Fibroblast of lung (primary cell): ENCODE measurements at regions not wholly inside any gene's neighbourhood (a gene's known extent, or its start where the extent isn't known, plus 50 kb on each side); places are given as distances from the start of the nearest gene placed in this dataset.

ENCODE experiments used
- DNase-seq, 2 donors: peaks; one replicate each; pipeline versions ENCODE4 v3.0.0 to v3.0.0-alpha.2; 2010; ENCODE audit warnings: low read depth in 2 of 2
- H2AFZ ChIP-seq: 2 replicates; pipeline ENCODE4 v1.5.1; 2012; ENCODE audit warnings: low read length, control low read depth, inconsistent platforms
- H3K27ac ChIP-seq: 2 replicates; pipeline ENCODE4 v1.5.1; 2011; ENCODE audit warnings: low read length, control low read depth; ENCODE audit not compliant: insufficient read depth
- H3K27me3 ChIP-seq: 2 replicates; pipeline ENCODE4 v1.5.1; 2011; ENCODE audit warnings: mild to moderate bottlenecking, low read length; ENCODE audit not compliant: control insufficient read depth, insufficient read depth
- H3K36me3 ChIP-seq: 2 replicates; pipeline ENCODE4 v1.5.1; 2011; ENCODE audit warnings: low read length; ENCODE audit not compliant: control insufficient read depth, insufficient read depth
- H3K4me1 ChIP-seq: 2 replicates; pipeline ENCODE4 v1.5.1; 2011; ENCODE audit warnings: low read length; ENCODE audit not compliant: control insufficient read depth, insufficient read depth; ENCODE audit errors: extremely low read depth
- H3K4me2 ChIP-seq: 2 replicates; pipeline ENCODE4 v1.5.1; 2011; ENCODE audit warnings: low read length, control low read depth; ENCODE audit not compliant: insufficient read depth; ENCODE audit errors: extremely low read depth
- H3K4me3 ChIP-seq, 4 experiments: fragments of 200-600 bp in 1 of 4; sonication (generic) in 1 of 4; replicated peaks in 1 of 4; 2 replicates each; pipeline ENCODE4 v1.5.1; 2011 to 2016; ENCODE audit warnings: low read length in 4 of 4, low read depth in 3 of 4, mild to moderate bottlenecking in 3 of 4, control low read depth in 2 of 4, inconsistent platforms in 1 of 4, mixed read lengths in 1 of 4; ENCODE audit not compliant: insufficient read depth in 1 of 4; ENCODE audit errors: control extremely low read depth in 1 of 4
- H3K79me2 ChIP-seq: 2 replicates; pipeline ENCODE4 v1.5.1; 2012; ENCODE audit warnings: mild to moderate bottlenecking, low read length, inconsistent platforms; ENCODE audit not compliant: control insufficient read depth, insufficient read depth
- H3K9ac ChIP-seq: 2 replicates; pipeline ENCODE4 v1.5.1; 2011; ENCODE audit warnings: mild to moderate bottlenecking, low read length, control low read depth; ENCODE audit not compliant: insufficient read depth
- H3K9me3 ChIP-seq: 2 replicates; pipeline ENCODE4 v1.5.1; 2012; ENCODE audit warnings: low read depth, low read length; ENCODE audit not compliant: control insufficient read depth, insufficient read depth
- H4K20me1 ChIP-seq: 2 replicates; pipeline ENCODE4 v1.5.1; 2011; ENCODE audit warnings: low read length; ENCODE audit not compliant: control insufficient read depth, insufficient read depth; ENCODE audit errors: extremely low read depth
- EZH2 ChIP-seq: IDR thresholded peaks from 2 replicates; pipeline ENCODE4 v1.5.1; 2012; ENCODE audit warnings: low read length, control low read depth, mild to moderate bottlenecking; ENCODE audit errors: missing control alignments
- TF ChIP-seq, protein P1 (sequence below), 2 donors: IDR thresholded peaks in 1 of 2; conservative IDR thresholded peaks in 1 of 2; 1 replicate in 1 of 2; 2 replicates in 1 of 2; pipeline ENCODE4 v1.5.1; 2011 to 2012; ENCODE audit warnings: low read length in 2 of 2, control low read depth in 1 of 2, inconsistent platforms in 1 of 2, low read depth in 1 of 2, mild to moderate bottlenecking in 1 of 2

DNA sequence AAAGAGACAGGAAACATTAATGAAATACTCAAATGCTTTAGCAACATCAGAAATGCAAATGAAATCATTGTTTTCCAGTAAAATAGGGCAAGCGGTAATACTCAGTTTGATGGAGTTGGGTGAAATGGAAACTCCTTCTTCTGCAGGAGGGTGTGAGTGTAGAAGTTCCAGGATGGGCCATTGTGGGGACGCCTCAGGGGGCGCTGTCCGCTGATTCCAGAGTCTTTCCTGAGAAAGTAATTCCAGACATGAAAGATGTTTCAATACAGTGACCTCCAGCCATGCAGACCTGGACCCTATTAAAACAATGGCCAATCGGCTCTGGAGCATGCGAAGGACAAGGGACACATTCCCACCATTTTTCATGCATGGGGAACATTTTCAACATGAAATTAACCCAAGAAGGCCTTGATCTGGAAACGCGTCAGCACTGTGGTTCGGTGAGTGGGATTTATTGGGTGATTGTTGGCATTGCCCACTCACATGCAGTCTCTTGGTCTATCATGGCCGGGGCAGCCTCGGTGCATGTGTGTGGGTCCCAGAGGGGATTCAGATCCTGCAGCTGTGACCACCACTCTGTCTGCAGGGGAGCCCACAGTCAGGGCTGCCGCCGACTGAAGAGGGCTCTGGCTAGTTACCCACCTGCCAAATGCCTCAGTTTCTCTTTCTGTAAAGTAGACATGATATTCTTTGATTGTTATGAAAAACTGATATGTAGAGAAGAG is 132.6 kb upstream of the IRX4 start:
- no peak overlapping the region for H2AFZ ChIP-seq
- no peak overlapping the region for H3K4me3 ChIP-seq
- no peak overlapping the region for H3K4me2 ChIP-seq
- H3K4me1 ChIP-seq = no peaks in the 10 kb centered on the region
- H3K27ac ChIP-seq = no peak overlapping the region
- no peaks in the 10 kb centered on the region for H3K36me3 ChIP-seq
- no peak for DNase-seq
- no peaks in the 10 kb centered on the region for H3K9me3 ChIP-seq
- no peaks in the 10 kb centered on the region for H3K79me2 ChIP-seq
- H3K27me3 ChIP-seq = no peaks in the 10 kb centered on the region
- no peak overlapping the region for H3K9ac ChIP-seq
- no peak for TF ChIP-seq EZH2
- TF ChIP-seq, protein P1, sequence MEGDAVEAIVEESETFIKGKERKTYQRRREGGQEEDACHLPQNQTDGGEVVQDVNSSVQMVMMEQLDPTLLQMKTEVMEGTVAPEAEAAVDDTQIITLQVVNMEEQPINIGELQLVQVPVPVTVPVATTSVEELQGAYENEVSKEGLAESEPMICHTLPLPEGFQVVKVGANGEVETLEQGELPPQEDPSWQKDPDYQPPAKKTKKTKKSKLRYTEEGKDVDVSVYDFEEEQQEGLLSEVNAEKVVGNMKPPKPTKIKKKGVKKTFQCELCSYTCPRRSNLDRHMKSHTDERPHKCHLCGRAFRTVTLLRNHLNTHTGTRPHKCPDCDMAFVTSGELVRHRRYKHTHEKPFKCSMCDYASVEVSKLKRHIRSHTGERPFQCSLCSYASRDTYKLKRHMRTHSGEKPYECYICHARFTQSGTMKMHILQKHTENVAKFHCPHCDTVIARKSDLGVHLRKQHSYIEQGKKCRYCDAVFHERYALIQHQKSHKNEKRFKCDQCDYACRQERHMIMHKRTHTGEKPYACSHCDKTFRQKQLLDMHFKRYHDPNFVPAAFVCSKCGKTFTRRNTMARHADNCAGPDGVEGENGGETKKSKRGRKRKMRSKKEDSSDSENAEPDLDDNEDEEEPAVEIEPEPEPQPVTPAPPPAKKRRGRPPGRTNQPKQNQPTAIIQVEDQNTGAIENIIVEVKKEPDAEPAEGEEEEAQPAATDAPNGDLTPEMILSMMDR (conservative IDR thresholded peaks at IDR 0.05 in 1 of 2, IDR thresholded peaks at IDR 0.05 in 1 of 2; ENCODE audit: low read depth in 1 of 2, low read length in 2 of 2) = no peak
- no peaks in the 10 kb centered on the region for H4K20me1 ChIP-seq

DNA sequence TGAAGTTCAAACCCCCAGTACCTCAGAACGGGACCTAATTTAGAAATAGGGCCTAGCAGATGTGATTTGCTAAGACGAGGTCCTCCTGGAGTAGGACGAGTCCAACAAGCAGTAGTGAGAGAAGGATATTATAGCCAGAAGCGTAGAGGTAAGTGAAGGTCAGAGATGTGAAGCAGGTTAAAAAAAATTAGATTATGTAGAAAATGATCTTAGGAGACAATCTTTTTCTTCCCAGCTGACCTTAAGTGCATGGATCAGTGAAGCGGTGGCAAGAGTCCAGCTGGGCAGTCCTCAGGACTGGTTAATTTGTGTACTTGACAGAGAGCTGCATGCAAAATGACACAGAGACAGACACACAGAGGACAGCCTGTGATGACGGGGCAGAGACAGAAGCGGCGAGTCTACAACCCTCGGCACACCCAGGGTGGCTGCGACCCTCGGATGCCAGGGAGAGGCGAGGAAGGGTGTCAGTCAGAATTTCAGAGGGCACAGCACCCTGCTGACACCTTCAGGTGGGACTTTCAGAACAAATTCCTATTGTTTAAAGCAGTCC is 131.4 kb upstream of the IRX4 start:
- Histone ChIP-seq H3K9ac (no peak overlapping the region), H3K79me2 (no peaks in the 10 kb centered on the region), H3K4me3 (no peak overlapping the region), H4K20me1 (no peaks in the 10 kb centered on the region), H3K27me3 (no peaks in the 10 kb centered on the region), H3K36me3 (no peaks in the 10 kb centered on the region), H3K9me3 (no peaks in the 10 kb centered on the region), H2AFZ (no peak overlapping the region), H3K4me1 (no peaks in the 10 kb centered on the region), H3K27ac (no peak overlapping the region), H3K4me2 (no peak overlapping the region)
- no peak for TF ChIP-seq EZH2
- TF ChIP-seq, protein P1 (conservative IDR thresholded peaks at IDR 0.05 in 1 of 2, IDR thresholded peaks at IDR 0.05 in 1 of 2; ENCODE audit: low read depth in 1 of 2, low read length in 2 of 2) = no peak
- no peak for DNase-seq

DNA sequence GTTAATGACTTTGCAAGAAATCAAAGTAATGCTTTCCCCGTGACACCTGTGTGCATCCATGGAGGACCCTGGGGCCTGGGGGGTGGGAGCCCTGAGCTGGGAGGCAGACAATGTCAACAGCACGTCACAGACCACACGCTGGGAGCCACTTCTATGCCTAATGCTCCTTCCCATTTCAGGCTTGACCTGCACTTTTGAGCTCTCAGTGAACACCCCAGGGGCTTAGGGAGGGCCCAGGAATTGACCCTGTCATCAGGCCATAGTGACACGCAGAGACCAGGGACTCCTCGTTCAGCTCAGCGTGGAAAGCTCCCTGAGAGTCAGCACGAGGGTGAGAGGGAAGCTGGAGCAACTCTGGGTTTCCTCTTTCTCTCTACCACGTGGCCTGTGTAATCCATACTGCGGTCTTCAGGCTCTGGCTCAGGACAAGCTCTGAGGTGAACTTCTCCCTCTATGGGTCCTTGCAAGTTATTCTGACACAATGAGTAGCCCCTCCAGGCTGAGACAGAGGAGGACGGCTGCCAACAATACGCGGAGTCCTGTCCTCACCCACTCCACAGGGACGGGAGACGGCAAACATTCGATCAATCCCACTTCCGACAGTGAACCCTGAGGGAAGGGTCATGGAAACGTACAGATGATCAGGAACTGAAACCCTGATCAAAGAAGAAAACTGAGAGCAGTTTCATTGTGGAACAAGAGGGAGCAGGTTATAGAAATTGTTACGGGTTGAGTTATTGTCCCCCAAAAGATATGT is 130.8 kb upstream of the IRX4 start:
- Histone ChIP-seq H4K20me1 (no peaks in the 10 kb centered on the region), H3K4me1 (no peaks in the 10 kb centered on the region), H3K9ac (no peak overlapping the region), H3K4me3 (no peak overlapping the region), H3K9me3 (no peaks in the 10 kb centered on the region), H3K79me2 (no peaks in the 10 kb centered on the region), H3K27ac (no peak overlapping the region), H3K27me3 (no peaks in the 10 kb centered on the region), H2AFZ (no peak overlapping the region), H3K4me2 (no peak overlapping the region), H3K36me3 (no peaks in the 10 kb centered on the region)
- no peak for DNase-seq
- no peak for TF ChIP-seq EZH2
- TF ChIP-seq, protein P1 (conservative IDR thresholded peaks at IDR 0.05 in 1 of 2, IDR thresholded peaks at IDR 0.05 in 1 of 2; ENCODE audit: low read depth in 1 of 2, low read length in 2 of 2) = no peak
